ENCODE measurements at regions not wholly inside any gene's neighbourhood (a gene's known extent, or its start where the extent isn't known, plus 50 kb on each side); places are given as distances from the start of the nearest gene placed in this dataset.

DNA sequence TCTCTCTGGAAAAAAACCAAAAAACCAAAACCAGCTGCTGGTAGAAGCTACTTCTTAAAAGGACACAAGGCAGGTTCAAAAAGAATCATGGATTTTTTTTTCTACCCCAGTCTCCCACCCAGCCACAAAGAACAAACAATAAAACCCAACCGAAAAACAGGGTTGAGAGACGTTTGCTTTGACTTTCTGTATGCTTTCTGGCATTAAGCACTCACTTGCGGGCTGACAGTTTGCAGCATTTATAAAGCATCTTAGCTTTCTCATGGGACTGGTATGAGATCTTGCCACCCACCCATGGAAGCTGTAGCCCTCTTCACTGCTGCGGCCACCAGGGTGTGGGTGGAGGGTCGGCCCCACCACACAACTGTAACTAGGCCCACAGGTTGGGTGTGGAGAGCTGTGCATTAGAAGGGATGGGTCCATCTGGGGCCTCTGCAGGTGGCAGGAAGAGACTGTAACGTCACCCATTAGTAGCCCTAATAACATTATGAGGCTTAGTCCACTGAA lies 165.7 kb downstream of the RHOU start:
- peaks cover 2% of the 10 kb centered on the region for H3K4me1 Mint-ChIP-seq
- no peaks in the 10 kb centered on the region for H3K36me3 Mint-ChIP-seq
- no peak overlapping the region for H3K4me3 Mint-ChIP-seq
- H3K27me3 Mint-ChIP-seq: no peaks in the 10 kb centered on the region
- no peaks in the 10 kb centered on the region for H3K9me3 Mint-ChIP-seq
- DNase-seq: no peak
- H3K27ac Mint-ChIP-seq: no peak overlapping the region

DNA sequence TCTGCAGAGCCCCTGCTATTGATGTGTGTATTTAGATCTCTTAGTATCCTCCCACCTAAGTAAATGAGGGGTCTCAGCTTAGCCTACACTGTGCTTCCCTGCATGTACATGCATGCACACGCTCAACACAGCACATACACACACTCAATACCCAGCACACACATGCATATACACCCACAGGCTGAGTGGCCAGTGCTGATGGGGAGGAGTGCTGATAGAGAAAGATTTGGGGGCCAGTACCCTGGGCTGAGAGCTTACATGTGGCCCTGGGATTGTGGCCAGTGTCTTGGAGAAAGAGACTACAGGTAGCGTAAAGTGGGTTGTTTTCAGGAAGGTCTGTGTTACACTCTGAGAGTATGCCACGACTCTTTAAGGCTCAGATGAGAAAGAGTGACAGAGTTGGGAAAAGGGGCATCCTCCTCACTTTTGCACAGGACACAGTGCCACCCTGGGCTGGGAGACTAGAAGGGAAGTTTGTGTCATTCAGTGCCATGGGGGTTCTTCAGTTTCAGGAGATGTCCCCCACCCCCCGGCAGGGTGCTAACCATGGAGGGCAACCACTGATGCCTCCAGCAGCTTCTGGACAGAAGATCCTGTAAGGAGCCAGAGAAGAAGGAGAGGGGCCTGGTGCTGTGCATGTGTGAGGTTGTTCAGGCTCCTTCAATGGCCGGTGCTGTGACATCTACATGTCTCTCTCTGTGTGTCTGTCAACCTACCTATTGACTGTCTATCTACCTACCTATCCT lies 166.8 kb downstream of the RHOU start:
- DNase-seq: no peak
- no peaks in the 10 kb centered on the region for H3K9me3 Mint-ChIP-seq
- no peaks in the 10 kb centered on the region for H3K27me3 Mint-ChIP-seq
- no peak overlapping the region for H3K4me3 Mint-ChIP-seq
- no peak overlapping the region for H3K27ac Mint-ChIP-seq
- H3K36me3 Mint-ChIP-seq: no peaks in the 10 kb centered on the region
- peaks cover 2% of the 10 kb centered on the region for H3K4me1 Mint-ChIP-seq

DNA sequence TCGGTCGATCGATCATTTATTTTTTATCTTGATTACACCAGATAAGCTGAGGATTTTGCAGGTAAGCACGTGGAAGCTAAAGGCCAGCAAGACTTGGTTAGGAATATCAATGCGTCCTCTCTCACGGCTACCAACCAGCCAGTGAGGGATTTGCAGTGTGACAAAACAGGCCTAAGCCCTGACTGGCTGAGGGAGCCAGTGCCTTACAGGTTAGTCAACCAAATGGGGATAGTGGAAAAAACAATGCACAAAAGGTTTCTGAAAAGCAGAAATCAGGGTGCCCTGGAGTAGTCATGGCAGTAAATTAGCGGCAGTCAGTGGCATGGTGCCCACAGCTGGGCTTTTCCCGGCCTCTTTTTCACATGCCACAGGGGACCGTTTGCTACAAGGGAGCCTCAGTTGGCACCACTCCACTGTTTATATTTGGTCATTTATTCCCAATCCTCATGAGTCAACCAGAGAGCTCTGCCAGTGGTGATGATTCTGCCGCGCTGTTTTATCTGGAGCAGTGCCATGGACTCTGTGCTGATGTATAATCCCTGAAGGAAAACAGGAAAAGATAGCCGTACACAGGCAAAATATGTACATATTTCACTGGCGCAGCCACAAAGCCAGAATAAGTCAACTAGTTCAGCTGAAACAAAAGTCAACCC lies 167.6 kb downstream of the RHOU start:
- no peak overlapping the region for H3K27ac Mint-ChIP-seq
- H3K4me1 Mint-ChIP-seq: peaks cover 2% of the 10 kb centered on the region
- no peaks in the 10 kb centered on the region for H3K27me3 Mint-ChIP-seq
- no peaks in the 10 kb centered on the region for H3K36me3 Mint-ChIP-seq
- H3K9me3 Mint-ChIP-seq: peaks cover under 1% of the 10 kb centered on the region
- no peak for DNase-seq
- no peak overlapping the region for H3K4me3 Mint-ChIP-seq

GRCh38 chr1:228903434-228904071 lies 168.3 kb downstream of the RHOU start:
- DNase-seq: no peak
- H3K36me3 Mint-ChIP-seq: no peaks in the 10 kb centered on the region
- H3K27ac Mint-ChIP-seq: no peak overlapping the region
- H3K4me3 Mint-ChIP-seq: no peak overlapping the region
- H3K27me3 Mint-ChIP-seq: no peaks in the 10 kb centered on the region
- peaks cover 2% of the 10 kb centered on the region for H3K9me3 Mint-ChIP-seq
- H3K4me1 Mint-ChIP-seq: peaks cover 2% of the 10 kb centered on the region

- Mint-ChIP-seq H3K27me3 (no peaks in the 10 kb centered on the region), H3K9me3 (peaks cover 2% of the 10 kb centered on the region), H3K27ac (no peak overlapping the region), H3K4me3 (no peak overlapping the region), H3K36me3 (no peaks in the 10 kb centered on the region), H3K4me1 (peaks cover 2% of the 10 kb centered on the region)
- no peak for DNase-seq
Observed at GRCh38 chr1:228904222-228904621, 168.9 kb downstream of the RHOU start.

DNA sequence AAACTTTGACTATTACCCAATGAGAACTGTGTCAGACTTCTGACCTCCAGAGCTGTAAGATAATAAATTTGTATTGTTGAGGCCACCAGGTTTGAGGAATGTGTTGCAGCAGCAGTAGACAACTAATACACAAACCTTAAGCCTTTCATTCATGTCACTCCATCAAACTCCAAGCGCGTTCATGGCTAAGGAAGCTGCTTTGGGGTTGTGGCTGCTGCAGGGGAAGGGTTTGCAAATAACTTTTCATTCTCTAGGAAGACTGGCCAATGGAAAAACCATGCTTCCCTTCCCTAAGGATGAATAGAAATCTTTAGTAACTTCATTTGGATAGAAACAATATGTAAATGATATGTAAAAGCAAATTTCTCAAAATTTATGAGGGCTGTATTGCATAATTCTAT lies 170.4 kb downstream of the RHOU start:
- H3K4me1 Mint-ChIP-seq: peaks cover 2% of the 10 kb centered on the region
- no peaks in the 10 kb centered on the region for H3K27me3 Mint-ChIP-seq
- H3K4me3 Mint-ChIP-seq: no peak overlapping the region
- H3K9me3 Mint-ChIP-seq: peaks cover 2% of the 10 kb centered on the region
- H3K36me3 Mint-ChIP-seq: no peaks in the 10 kb centered on the region
- no peak overlapping the region for H3K27ac Mint-ChIP-seq
- no peak for DNase-seq

DNA sequence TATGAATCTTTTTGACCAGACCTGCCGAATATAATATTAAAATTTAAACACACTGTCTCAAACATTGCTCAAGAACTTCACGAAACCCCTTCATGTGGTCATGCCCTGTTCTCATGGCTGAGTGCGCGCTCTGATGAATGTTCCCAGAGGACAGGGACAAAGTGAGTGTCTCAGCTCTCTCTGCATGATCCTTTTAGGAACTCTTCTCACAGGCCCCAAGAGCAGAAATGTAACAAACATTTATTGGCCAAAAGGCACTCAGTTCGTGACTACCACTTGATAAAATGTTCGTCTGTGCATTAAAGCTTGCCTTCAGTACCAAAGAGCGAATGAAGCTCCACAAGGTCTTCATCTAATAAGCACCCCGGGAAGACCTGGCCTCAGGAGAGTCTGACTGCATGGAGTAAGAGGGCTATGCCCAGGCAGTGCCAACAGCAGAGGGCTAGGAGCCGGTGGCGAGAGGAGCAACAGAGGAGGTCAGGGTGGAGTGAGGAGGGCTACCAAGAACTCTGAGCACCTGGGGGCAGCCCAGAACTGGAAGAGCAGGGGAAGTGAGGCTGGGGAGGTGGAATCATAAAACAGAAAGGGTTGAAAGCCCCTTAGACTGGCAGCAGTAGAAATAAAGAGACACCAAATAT lies 171.1 kb downstream of the RHOU start:
- Mint-ChIP-seq H3K4me1 (no peaks in the 10 kb centered on the region), H3K4me3 (no peak overlapping the region), H3K36me3 (no peaks in the 10 kb centered on the region), H3K9me3 (peaks cover 2% of the 10 kb centered on the region), H3K27me3 (no peaks in the 10 kb centered on the region), H3K27ac (no peak overlapping the region)
- no peak for DNase-seq

DNA sequence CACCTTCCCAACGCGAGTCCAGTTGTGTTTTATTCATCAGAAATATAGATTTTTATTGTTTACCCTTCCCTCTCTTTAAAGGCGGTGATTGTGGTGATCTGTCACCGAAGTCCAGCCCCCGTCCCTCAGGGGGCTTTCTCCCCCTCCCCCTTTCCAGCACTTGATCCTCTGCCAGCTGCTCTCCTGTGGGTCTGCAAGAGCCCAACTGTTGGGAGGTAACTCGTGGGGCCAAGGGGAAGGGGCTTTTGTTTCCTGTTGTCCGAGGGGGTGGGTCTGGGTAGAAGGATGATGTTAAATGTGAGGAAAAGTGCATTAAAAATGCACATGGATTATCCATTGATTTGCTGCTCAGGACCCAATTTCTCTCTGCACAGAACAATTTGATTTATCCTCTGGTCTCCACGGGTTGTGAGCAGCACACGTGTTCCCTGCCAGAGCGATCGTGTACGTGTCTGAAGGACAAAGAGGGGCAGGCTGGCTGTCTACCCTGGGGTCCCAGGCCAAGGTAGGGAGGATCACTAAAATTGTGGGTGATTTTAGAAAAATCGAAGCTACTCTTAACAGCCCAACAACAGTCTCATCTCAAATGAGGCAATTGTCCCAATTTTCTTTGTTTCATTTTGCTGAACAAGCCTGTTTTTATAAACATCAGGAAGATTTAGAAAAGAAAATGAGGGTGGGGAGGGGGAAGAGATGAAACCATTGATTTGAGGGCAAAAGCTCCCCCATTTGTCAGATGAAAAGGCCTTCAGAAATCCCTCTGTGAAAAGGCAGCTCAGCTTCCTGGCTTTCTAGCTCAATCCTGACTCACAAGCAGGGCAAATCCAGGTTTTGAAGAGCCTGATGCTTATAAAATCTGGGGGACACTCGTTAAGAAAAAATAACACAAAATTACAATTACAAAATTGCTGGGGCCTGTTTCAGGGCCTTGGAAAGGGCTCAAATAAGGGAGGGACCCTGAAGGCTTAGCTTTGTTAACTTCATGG lies 176.2 kb downstream of the RHOU start:
- no peak overlapping the region for H3K4me3 Mint-ChIP-seq
- no peaks in the 10 kb centered on the region for H3K27me3 Mint-ChIP-seq
- no peaks in the 10 kb centered on the region for H3K4me1 Mint-ChIP-seq
- DNase-seq: no peak
- peaks cover 4% of the 10 kb centered on the region for H3K9me3 Mint-ChIP-seq
- no peak overlapping the region for H3K27ac Mint-ChIP-seq
- H3K36me3 Mint-ChIP-seq: no peaks in the 10 kb centered on the region

DNA sequence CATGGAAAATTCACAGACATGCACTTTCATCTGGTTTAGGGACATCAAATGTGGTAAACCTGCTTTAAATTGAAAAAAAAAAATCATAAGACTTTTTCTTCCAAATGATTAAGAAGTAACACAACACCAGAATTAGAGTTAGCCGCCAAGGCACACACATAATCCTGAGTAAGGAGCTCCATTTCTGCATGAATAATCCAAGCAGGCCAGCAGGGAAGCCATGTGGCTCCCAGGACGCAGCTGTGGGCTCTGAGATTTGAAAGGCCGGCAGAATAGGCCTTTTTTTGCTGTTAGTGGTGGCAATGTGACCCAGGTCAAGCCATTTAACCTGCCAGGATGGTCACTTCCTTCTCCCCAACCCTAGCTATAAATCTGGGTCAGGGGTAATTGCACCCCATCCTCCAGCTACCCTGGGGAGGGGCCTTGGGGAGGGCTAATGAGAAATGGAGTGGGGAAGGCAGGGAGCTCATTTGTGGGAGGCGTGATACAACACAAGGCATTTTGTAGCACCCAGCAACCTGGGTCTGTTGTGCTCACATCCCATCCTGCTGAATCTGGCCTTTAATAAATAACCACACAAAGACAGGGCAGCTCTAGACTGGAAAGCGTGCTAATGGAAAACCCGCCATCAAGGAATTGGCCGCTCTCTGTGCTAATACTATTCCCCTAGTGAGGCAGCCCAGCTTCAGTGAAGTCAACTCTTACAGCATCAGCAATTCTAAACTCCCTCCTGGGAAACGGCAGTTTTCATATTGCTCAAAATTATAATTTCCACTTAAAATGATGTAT lies 178.5 kb downstream of the RHOU start:
- H3K9me3 Mint-ChIP-seq: peaks cover 1% of the 10 kb centered on the region
- no peaks in the 10 kb centered on the region for H3K36me3 Mint-ChIP-seq
- H3K27me3 Mint-ChIP-seq: no peaks in the 10 kb centered on the region
- DNase-seq: no peak
- H3K4me3 Mint-ChIP-seq: no peak overlapping the region
- no peak overlapping the region for H3K27ac Mint-ChIP-seq
- H3K4me1 Mint-ChIP-seq: no peaks in the 10 kb centered on the region

- Mint-ChIP-seq H3K9me3 (peaks cover 1% of the 10 kb centered on the region), H3K36me3 (no peaks in the 10 kb centered on the region), H3K27ac (no peak overlapping the region), H3K4me3 (no peak overlapping the region), H3K27me3 (no peaks in the 10 kb centered on the region), H3K4me1 (no peaks in the 10 kb centered on the region)
- DNase-seq: no peak
Observed at GRCh38 chr1:228914700-228915099, 179.4 kb downstream of the RHOU start.

DNA sequence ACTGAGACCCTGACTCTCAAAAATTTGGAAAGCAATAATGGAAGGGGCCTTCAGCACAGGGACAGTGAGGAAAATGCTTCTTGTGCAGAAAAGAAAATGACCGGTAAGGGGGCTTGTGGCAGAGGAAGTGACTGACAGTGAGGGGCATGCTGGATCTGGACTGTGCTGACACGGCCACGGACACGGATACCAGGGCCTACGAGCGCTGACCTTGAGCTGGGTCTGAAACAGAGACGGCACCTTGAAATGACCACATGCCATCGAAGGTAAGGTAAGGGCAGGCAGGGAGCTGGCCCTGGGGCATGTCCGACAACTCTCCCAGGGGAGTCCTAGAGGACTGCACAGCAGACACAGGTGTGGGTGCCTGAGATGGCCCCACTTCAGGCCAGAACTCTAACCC lies 182.1 kb downstream of the RHOU start:
- H3K36me3 Mint-ChIP-seq: no peaks in the 10 kb centered on the region
- peaks cover 1% of the 10 kb centered on the region for H3K9me3 Mint-ChIP-seq
- no peak for DNase-seq
- no peaks in the 10 kb centered on the region for H3K27me3 Mint-ChIP-seq
- H3K4me1 Mint-ChIP-seq: peaks cover 4% of the 10 kb centered on the region
- no peak overlapping the region for H3K27ac Mint-ChIP-seq
- H3K4me3 Mint-ChIP-seq: no peak overlapping the region

GRCh38 chr1:228917755-228918154 lies 182.5 kb downstream of the RHOU start:
- Mint-ChIP-seq H3K36me3 (no peaks in the 10 kb centered on the region), H3K27ac (no peak overlapping the region), H3K9me3 (peaks cover 1% of the 10 kb centered on the region), H3K4me3 (no peak overlapping the region), H3K27me3 (no peaks in the 10 kb centered on the region), H3K4me1 (peaks cover 4% of the 10 kb centered on the region)
- no peak for DNase-seq

DNA sequence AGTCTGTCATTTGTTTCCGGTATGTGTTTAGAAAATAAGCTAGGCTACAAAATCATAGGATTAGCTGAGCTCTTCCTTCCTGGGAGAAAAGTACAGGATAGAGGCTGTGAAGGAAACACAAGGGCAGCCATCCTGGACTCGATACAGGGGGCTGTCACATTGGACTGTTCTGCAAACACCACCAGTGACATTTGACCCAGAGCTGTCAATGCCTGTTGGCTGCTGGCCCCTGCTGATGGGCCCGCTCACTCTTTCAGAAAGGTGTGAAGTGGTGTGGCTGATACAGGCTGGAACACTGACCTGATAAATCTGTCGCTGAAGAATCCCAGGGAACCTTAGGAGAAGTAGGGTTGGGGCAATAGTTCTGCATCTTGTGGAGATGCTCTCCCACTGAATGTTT lies 183.1 kb downstream of the RHOU start:
- Mint-ChIP-seq H3K27ac (no peak overlapping the region), H3K27me3 (no peaks in the 10 kb centered on the region), H3K4me1 (peaks cover 4% of the 10 kb centered on the region), H3K9me3 (peaks cover 1% of the 10 kb centered on the region), H3K4me3 (no peak overlapping the region), H3K36me3 (no peaks in the 10 kb centered on the region)
- DNase-seq: no peak

DNA sequence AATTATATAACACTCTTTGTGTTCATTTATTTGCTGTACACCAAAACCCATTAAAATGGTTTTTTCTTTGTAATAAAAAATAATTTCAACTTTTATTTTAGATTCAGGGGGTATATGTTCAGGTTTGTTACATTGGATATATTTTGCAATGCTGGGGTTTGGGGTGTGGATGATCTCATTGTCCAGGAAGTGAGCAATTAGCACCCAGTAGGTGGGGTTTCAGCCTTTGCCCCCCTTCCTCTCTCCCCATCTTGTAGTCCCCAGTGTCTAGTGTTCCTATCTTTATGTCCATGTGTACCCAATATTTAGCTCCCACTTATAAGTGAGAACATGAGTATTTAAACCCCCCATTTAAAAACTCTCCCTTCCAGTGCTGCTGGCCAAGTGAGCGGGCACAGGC lies 184.6 kb downstream of the RHOU start:
- Mint-ChIP-seq H3K36me3 (no peaks in the 10 kb centered on the region), H3K4me1 (peaks cover 4% of the 10 kb centered on the region), H3K4me3 (no peak overlapping the region), H3K27ac (no peak overlapping the region), H3K27me3 (no peaks in the 10 kb centered on the region), H3K9me3 (peaks cover 1% of the 10 kb centered on the region)
- no peak for DNase-seq

All from activated naive CD8-positive, alpha-beta T cell treated with anti-CD3 and anti-CD28 coated beads for 36 hours (primary cell).